ENCODE measurements at regions not wholly inside any gene's neighbourhood (a gene's known extent, or its start where the extent isn't known, plus 50 kb on each side); places are given as distances from the start of the nearest gene placed in this dataset.

GRCh38 chr1:234896477-234897389 is 231.9 kb downstream of the TOMM20 start:
- TF ChIP-seq GATA2 (CRISPR knock-in tag; IDR thresholded peaks at IDR 0.05): no peak
- TF ChIP-seq POLR2AphosphoS5 (IDR thresholded peaks at IDR 0.05; ENCODE audit: control insufficient read depth, insufficient read depth, low read depth, low read length): no peak
- no peak for TF ChIP-seq DDX20 (tag; IDR thresholded peaks at IDR 0.05; ENCODE audit: low read depth)
- no peak for TF ChIP-seq RBM17 (IDR thresholded peaks at IDR 0.05; ENCODE audit: borderline replicate concordance, low read depth, low read length)
- no peak for TF ChIP-seq ZNF354B (CRISPR knock-in tag; IDR thresholded peaks at IDR 0.05)
- TF ChIP-seq CREM (IDR thresholded peaks at IDR 0.05; ENCODE audit: low read depth): no peak
- TF ChIP-seq CTCF (IDR thresholded peaks at IDR 0.05 in 2 of 3, conservative IDR thresholded peaks at IDR 0.05 in 1 of 3; ENCODE audit: insufficient read depth in 2 of 3, low read depth in 1 of 3, low read length in 3 of 3): no peak
- TF ChIP-seq E2F4 (CRISPR knock-in tag; IDR thresholded peaks at IDR 0.05; ENCODE audit: low read depth): no peak
- no peak for TF ChIP-seq USF2 (CRISPR knock-in tag; IDR thresholded peaks at IDR 0.05)
- no peak for TF ChIP-seq TRIM25 (IDR thresholded peaks at IDR 0.05; ENCODE audit: borderline replicate concordance)

Measured in K562 (cell line).